Mammary epithelial cell (primary cell): ENCODE measurements at regions not wholly inside any gene's neighbourhood (a gene's known extent, or its start where the extent isn't known, plus 50 kb on each side); places are given as distances from the start of the nearest gene placed in this dataset.

Experiments used
- CTCF ChIP-seq, 2 donors: IDR thresholded peaks in 1 of 2; conservative IDR thresholded peaks in 1 of 2; 2 replicates each; pipeline ENCODE4 v1.5.1; 2011 to 2012; ENCODE audit warnings: inconsistent platforms in 2 of 2, low read length in 2 of 2, mild to moderate bottlenecking in 2 of 2, control low read depth in 1 of 2, low read depth in 1 of 2; ENCODE audit not compliant: insufficient read depth in 1 of 2; ENCODE audit errors: extremely low read depth in 1 of 2
- EZH2 ChIP-seq: IDR thresholded peaks from 2 replicates; pipeline ENCODE4 v1.6.1; 2012; ENCODE audit warnings: low read length, inconsistent platforms, borderline replicate concordance

DNA sequence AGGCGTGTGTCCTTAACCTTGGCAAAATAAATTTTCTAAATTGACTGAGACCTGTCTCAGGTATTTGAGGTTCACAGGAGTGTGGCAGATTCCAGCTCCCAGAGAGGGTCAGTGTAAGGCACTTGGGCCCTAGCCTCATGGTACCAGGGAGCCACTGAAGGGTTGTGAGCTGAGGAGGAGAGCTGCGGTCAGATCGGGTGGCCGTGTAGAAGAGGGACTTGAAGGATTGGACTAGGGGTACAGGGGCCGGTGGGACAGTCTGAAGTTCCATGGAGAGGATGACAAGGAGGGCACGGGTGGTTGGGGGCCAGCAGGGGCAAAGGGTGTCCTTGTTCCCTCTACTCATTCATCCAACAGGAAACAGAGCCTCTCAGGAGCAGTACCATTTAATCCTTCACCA lies 327.0 kb upstream of the HS6ST1 start:
- TF ChIP-seq EZH2 (no peak), CTCF (conservative IDR thresholded peaks at IDR 0.05 in 1 of 2, IDR thresholded peaks at IDR 0.05 in 1 of 2; ENCODE audit: extremely low read depth in 1 of 2, insufficient read depth in 1 of 2, low read depth in 1 of 2, low read length in 2 of 2) (no peak)
